ENCODE measurements at regions not wholly inside any gene's neighbourhood (a gene's known extent, or its start where the extent isn't known, plus 50 kb on each side); places are given as distances from the start of the nearest gene placed in this dataset.
"Not testable (repeated sequence)": the region's sequence is repeated elsewhere in the genome, so short reads cannot be mapped to it uniquely, and the experiment has no call there.

- TF ChIP-seq CTCF (IDR thresholded peaks at IDR 0.05; ENCODE audit: low read depth, low read length); EZH2phosphoT487 (IDR thresholded peaks at IDR 0.05; ENCODE audit: low read depth): not testable (repeated sequence)
These were observed 184.7 kb downstream of the OSTF1 start for GRCh38 chr9:75273055-75273454.

Measured in OCI-LY3 (cell line).